ENCODE measurements at regions not wholly inside any gene's neighbourhood (a gene's known extent, or its start where the extent isn't known, plus 50 kb on each side); places are given as distances from the start of the nearest gene placed in this dataset.

DNA sequence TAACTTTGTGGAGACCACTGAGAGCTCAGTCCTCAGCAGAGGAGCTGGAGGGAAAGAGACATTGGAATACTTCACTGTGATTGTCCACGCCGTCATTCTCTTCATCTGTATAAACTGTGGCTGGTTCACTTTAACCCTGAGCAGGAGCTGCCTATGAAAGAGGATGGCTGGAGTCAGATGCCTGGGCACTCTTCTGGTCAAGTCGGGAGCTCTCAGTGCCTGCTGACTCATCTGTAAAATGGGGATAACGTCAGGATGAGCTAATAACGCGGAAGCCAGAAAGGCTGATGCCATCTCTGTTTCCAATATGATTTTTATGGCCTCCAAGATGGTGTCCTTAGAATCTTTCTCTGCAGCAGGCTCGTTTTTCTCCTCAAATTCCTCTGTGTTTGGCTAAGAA, 51.6 kb upstream of the MRPS22 start:
- Mint-ChIP-seq H3K4me3 (no peak overlapping the region), H3K27me3 (no peaks in the 10 kb centered on the region), H3K27ac (no peak overlapping the region), H3K9me3 (no peaks in the 10 kb centered on the region), H3K36me3 (ENCODE audit: low read depth) (no peaks in the 10 kb centered on the region), H3K4me1 (ENCODE audit: low read depth) (no peaks in the 10 kb centered on the region)
- no peak for DNase-seq

DNA sequence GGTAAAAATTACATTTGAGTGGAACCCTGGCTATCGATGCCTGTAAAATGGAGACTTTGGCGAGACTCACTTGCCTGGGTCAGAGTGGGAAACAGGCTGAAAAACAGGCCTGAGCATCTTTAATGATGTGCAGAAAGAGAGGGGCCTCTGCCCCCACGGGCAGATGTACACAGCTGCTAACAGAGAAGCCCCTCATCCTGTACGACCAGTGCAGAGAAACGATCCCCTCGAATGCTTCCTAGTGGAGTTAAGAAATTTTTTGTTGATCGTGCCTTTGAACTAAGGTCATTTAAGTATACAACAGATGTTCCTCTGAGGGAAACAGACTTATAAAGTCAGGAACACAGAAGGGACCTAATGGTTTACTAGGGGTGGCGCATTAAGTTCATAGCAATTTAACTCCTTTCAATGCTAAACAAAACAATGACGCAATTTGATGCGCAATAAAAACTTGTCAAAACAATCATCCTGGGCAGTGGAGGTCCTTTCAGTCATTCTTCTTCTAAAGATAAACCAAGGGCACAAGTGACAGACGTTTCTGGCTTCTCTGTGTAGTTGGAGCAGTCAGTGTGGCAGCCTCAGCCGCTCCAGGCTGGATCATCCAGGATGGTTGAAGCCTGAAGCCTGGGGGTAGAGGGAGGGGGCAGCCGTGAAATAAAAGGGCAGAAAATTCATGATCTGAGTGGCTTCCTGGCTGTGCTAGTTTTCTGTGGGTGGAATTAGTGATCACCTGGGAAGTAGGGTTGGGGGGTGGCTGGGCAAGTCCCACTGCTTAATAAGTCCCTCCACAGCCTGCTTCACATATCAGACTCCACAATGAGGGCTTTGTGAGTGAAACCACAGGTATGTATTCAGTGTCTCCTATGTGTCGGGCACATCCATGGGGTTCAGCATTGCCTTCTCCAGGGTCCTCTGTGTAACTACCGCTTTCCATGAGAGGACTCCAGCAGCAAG, 50.8 kb upstream of the MRPS22 start:
- H3K4me3 Mint-ChIP-seq, result no peak overlapping the region
- no peaks in the 10 kb centered on the region for H3K36me3 Mint-ChIP-seq (ENCODE audit: low read depth)
- H3K9me3 Mint-ChIP-seq, result no peaks in the 10 kb centered on the region
- H3K4me1 Mint-ChIP-seq (ENCODE audit: low read depth), result no peaks in the 10 kb centered on the region
- no peak overlapping the region for H3K27ac Mint-ChIP-seq
- H3K27me3 Mint-ChIP-seq, result no peaks in the 10 kb centered on the region
- DNase-seq, result no peak

DNA sequence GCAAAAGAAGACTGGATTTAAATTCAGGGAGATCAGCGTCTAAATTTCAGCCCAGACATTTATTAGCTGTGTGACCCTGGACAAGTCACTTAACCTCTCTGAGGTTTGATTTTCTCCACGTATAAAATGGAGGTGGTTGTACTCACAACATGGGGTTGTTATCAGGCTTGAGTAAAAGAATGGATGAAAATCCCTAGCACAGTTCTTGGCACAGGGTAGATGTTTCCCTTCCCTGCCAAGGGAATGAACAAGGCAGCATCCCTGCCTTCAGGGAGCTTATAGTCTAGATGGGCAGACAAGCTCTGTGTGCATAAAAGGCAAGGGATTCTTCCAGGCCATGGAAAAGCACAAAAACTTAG, 50.2 kb upstream of the MRPS22 start:
- Mint-ChIP-seq H3K27ac (no peak overlapping the region), H3K9me3 (no peaks in the 10 kb centered on the region), H3K36me3 (ENCODE audit: low read depth) (no peaks in the 10 kb centered on the region), H3K4me1 (ENCODE audit: low read depth) (no peaks in the 10 kb centered on the region), H3K4me3 (no peak overlapping the region), H3K27me3 (no peaks in the 10 kb centered on the region)
- DNase-seq, result no peak
